HG03135 (cell line): ENCODE measurements at regions not wholly inside any gene's neighbourhood (a gene's known extent, or its start where the extent isn't known, plus 50 kb on each side); places are given as distances from the start of the nearest gene placed in this dataset.
"Not testable (repeated sequence)": the region's sequence is repeated elsewhere in the genome, so short reads cannot be mapped to it uniquely, and the experiment has no call there.

Experiments used
- ATAC-seq: cut with Tn5 transposase; IDR thresholded peaks from one replicate; pipeline ENCODE4 v1.9.1; 2021; ENCODE audit warnings: mild to moderate bottlenecking, moderate library complexity; ENCODE audit not compliant: unreplicated experiment

DNA sequence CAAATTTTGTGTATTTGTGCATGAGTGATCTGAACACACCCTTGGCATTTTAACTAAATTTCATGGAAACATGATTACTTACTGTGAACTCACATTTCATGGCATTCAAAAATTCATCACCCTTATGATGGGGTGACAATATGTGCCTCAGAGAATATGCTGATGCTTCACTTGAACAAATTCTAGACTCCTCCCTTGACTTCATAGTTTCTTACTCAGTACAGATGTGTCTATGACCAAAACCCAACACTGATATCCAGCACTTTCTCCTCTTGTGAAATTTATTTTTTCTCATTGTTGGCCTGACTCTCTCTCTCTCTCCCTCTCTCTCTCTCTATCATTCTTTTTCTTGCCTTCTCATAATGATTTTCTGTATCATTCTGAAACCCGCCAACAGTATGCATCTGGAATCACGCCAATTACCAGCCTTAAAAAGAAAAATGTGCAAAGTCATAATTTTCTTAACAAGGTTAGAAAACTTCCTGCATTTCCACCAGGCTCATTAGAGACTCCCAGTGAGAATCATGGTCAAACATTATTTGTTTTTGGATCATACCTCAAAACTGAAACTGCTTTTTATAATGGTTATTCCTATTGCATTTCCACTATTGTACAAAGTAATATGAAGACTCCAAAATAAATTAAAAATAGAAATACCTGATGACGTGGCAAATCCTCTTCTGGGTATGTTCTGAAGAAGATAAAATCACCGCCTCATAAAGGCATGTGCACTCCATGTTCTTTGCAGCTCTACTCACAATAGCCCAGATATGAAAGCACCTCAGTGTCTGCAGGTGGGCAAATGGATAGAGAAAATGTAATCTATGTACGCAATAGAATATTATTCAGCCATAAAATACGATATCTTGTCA is 722.2 kb downstream of the TMEM121 start:
- no peak for ATAC-seq

DNA sequence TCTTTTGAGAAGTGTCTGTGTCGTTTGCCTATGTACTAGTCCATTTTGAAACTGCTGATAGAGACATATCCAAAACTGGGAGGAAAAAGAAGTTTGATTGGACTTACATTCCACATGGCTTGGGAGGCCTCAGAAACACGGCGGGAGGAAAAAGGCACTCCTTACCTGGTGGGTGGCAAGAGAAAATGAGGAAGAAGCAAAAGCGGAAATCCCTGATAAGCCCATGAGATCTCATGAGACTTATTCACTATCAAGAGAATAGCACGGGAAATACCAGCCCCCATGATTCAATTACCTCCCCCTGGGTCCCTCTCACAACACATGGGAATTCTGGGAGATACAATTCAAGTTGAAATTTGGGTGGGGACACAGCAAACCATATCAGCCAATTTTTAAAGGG is 727.6 kb downstream of the TMEM121 start:
- ATAC-seq = not testable (repeated sequence)

DNA sequence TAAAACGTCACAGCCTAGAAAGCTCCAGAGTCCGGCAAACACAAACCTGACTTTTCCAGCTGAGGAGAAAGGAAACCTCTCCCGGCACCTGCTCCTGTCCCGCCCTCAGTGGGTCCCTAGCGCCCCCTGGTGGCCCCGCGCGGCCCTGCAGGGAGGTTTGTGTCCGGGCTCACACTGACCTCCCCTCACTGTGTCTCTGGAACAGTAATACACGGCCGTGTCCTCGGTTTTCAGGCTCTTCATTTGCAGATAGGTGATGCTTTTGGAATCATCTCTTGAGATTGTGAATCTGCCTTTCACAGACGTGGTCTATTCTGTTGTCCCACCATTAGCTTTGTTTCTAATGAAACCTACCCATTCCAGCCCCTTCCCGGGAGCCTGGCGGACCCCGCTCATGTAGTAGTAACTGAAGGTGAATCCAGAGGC is 731.2 kb downstream of the TMEM121 start:
- not testable (repeated sequence) for ATAC-seq

DNA sequence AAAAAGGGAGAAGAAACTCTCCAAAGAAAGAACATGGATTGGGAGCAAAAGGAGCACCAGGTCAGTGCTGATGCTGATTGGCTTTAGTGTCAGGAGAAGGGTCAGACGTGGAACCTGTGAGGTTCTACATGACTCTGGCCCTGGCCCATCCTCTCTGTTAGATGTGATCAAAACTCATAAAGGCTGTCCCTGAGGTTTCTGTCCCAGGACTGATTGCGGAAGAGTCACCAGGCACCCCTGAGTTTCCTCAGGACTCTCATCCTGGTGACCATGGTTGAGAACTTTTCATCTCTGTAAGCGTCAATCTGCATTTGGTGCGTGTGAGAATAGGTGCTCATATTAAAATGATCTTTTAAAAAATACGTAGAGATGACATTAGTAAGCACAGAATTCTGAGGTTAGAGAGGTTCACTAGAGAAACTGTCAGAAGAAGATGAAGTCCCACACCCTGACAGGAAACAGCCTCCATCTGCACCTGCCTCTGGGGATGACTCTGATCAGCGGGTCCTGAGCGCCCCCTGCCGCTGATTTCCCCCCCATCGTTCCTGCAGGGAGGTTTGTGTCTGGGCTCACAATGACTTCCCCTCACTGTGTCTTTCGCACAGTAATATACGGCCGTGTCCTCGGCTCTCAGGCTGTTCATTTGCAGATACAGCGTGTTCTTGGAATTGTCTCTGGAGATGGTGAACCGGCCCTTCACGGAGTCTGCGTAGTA is 741.8 kb downstream of the TMEM121 start:
- ATAC-seq = no peak

DNA sequence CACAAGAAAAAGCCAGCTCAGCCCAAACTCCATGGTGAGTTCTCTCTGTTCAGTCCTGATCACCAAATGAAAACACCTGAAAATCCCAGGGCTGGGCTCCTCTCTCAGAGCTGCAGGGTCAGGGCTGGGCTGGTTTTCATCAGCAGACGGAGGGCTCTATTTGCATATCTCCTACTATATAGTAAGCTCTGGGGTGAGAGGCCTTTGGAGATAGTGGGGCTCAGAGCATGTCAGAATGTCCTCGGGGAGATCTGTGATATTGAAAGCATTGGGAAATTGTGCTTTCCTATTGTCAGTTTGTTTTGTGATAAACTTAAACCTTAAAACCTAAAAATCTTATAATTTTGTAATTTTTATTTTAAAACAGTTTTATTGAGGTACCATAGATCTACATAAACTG is 742.6 kb downstream of the TMEM121 start:
- ATAC-seq = no peak

DNA sequence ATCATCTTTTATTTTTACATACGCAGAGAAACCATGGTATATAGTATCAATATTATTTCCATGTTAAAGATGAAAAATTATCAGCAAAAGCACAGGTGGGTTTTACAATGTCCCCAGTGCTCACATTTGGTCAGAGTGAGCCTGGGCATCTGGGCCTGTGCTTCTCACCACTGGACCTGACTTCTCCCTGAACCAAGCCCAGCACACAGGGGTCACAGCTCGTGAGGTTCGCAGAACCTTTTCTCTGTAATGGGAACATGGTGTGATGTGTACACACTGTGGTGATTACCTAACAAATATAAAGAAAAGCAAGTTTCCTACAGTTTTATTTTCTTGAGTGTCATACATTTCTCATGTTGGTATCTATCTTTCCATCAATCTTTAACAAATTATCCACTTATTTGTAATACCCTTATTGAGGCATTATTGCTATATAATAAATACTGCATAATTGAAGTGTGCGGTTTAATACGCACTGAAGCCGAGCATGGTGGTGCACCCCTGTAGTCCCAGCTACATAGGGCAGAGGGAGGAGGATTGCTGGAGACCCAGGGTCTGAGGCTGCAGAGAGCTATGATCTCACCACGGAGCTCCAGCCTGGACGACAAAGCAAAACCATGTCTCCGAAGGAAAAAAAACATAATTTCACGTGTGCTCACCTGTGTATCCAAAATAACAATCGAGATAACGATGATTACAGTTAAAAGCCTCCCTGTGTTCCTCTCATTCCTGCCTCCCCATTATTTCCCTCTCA is 743.2 kb downstream of the TMEM121 start:
- no peak for ATAC-seq

DNA sequence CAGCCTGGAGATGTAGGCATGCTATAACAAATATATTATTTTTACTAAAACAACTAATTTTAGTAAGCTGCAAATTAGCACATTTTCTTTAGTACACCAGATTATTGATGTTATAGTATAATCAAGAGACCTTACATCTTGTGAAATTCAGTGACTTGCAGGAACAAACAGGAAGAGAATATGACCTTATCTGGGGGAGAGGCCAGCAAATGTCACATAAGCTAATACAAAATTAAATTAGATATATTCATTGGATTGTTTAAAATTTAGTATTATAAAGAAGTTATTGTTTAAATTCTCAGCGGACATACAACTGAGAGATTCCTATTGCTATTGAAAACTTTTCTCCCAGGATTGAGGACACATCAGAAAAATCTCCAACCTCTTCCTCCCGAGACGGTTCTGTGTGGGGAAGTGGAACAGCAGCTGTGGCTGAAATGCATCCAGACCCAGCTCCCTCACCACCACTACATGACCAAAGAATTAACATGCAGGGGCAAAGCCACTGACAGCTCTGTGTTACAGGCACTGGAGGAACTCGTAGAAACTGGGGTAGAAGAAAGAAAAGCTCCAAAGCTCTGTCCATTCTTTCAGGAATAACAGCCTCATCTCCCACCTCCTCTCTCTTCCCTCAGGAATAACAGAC is 744.2 kb downstream of the TMEM121 start:
- not testable (repeated sequence) for ATAC-seq

DNA sequence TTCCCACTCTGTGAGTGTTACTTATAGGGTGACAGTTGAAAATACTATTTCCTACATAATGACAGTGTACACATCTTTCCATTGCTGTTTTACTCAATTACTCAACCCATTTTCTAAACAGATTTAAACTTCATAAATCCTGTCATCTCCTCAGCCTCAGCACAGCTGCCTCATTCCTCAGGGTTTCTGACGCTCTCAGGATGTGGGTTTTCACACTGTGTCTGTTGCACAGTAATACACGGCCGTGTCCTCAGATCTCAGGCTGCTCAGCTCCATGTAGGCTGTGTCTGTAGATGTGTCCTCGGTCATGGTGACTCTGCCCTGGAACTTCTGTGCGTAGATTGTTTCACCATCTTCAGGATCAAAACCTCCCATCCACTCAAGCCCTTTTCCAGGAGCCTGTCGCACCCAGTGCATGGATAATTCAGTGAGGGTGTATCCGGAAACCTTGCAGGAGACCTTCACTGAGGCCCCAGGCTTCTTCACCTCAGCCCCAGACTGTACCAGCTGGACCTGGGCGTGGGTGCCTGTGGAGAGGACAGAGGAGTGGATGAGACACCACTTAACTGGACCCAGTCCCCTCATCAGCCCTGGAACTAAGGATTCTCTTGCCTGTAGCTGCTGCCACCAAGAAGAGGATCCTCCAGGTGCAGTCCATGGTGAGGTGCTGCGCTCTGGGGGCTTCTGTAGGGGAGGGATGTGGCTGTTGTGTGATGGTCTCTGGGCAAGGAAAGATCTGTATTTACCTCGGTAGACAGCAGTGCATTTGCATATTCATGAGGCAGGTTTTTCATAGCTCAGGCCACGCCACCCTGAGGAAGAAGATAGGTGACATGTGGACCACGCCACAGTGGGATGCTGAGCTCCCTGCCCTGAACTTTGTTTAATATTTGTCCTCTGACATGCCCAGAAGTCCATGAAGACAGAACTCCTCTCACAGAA is 750.2 kb downstream of the TMEM121 start:
- ATAC-seq = no peak

DNA sequence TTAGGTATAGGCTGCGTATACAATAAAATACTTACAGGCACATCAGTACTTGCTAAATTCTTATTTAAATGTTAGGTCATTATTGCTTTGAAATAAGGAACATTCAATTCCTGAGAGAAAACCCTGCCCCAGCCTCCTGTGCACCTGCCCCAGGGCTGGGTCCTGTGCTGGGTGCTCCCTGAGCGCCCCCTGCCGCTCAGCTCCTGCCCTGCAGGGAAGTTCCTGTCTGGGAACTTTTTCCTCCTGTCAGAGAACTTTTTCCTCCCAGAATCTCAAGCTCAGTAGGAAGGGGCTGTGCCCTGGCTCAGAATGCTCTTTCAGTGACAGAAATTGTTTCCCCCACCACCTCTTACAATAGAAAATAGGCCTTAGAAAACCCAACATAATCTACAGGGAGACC is 751.1 kb downstream of the TMEM121 start:
- no peak for ATAC-seq

DNA sequence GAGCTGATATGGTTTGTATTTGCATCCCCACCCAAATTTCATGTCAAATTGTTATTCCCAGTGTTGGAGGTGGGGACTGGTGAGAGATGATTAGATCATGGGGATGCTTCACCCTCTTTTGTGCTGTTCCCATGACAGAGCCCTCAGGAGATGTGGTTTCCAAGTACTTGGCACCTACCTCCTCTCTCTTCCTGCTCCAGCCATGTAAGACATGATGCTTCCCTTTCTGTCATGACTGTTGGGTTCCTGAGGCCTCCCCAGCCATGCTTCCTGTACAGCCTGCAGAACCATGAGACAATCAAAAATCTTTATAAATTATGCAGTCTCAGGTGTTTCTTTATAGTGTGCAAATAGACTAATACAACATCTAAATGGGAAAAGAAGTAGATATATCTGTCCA is 754.5 kb downstream of the TMEM121 start:
- ATAC-seq = no peak

DNA sequence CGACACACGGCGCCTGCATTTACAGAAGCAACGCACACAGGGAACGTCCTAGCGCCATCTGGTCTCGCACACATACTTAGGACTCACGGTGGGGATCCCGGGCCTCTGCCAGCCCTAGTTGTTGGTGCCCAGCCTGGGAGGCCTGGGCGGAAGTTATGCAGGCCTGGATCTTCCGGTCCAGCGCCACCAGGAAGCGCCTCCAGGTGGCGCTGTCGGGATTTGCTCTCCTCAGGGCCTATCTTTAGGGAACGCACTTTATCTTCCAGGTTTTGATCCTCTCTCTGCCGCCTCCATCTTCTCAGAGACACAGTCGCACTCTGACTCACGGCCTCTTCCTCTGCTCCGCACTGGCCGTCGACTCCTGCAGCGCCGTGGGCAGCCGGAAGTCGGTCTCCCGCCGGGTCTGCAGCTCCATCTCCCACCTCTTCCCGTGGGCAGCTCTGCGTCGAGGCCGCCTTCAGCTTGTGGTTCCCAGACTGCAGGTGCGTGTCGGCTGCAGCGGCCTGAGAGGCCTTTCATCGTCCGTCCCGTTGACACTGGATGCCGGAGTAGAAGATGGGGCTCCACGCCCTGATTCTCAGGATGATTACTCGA is 760.4 kb downstream of the TMEM121 start:
- no peak for ATAC-seq

DNA sequence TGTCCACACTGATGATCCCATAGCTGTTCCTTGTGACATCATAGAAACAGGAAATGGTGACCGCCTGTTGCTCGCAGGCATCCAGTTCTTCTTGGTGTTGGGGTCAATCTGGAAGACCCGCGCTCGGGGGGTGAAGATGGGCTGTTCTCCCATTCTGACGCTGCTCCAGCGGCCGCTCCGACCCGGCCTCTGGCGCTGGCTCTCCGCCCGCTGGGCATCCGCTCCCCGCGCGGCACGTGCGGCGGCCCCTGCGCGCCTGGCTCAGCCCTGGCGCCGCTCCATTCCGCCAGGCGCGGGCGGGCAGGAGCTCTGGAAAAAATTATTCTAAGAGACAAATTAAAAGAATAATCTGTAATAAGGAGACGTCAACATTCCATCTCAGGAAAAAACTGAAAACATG is 761.1 kb downstream of the TMEM121 start:
- ATAC-seq = no peak

DNA sequence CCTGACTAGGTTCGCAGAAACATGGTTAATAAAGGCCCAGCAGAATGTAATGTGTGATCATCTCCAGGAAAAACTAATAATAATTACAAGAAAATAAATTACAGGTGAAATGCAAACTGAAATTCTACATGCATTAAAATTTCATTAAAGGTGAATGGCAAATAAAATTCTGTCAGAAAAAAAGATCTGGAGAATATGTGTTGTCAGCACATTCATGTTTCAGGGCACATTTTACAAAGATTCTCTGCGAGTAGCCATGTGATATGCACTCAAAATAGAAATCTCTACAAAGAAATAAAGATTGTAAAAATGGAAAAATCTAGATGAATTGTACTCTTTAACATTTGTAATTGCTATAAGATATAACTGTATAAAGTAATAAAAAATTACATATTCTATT is 765.2 kb downstream of the TMEM121 start:
- no peak for ATAC-seq

DNA sequence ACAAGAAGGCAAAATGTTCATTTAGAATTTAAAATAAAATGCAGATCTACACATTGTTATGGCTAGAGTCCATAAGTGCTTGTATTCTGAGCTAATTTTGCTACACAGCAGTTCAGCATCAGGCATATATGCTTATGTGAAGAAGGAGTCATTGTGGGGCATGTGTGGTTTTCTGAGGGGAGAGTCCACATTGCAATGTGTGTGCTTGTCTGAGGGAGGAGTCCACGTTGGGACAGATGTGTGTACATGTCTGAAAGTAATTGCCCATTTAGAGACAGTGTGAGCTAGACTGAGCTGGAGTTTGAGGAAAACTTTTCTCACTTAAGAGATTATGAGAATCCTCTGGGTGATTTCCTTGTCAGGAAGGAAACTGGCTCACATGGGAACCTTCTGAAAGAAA is 767.9 kb downstream of the TMEM121 start:
- no peak for ATAC-seq

DNA sequence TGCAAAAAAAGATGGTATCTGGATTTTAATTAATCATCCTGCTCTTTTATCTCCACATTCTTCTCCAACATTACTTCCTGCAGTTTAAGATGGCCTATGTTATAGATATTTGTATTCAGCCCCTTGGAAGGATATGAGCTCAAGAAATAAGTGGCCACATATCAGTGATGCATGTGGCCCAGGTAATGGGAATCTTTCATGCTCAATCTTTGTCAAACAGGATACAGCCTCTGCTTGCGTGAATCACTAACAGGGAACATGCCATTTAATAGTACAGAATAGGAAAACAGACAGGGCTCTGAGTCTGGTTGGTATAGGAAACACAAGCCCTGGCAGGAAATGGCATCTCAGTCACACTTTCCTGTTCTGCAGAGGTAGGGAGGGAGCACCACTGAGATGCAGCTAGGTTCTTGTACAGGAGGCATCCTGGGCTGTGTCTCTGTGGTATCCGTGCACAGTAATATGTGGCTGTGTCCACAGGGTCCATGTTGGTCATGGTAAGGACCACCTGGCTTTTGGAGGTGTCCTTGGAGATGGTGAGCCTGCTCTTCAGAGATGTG is 774.6 kb downstream of the TMEM121 start:
- not testable (repeated sequence) for ATAC-seq

DNA sequence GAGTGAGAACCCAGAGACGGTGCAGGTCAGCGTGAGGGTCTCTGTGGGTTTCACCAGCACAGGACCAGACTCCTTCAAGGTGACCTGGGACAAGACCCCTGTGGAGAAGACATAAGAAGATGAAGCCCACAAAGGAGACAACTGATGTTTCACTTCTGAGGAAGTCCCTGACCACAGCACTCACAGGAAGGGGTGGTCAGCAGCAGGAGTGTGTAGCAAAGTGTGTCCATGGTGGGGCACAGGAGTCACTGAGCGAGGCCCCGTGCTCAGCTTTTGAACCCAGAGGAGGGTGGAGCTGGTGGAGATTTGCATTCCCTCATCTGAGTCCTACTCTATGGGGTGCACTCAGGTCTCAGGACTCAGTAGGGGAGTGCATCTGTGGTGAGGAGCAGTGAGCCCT is 775.2 kb downstream of the TMEM121 start:
- ATAC-seq = not testable (repeated sequence)

DNA sequence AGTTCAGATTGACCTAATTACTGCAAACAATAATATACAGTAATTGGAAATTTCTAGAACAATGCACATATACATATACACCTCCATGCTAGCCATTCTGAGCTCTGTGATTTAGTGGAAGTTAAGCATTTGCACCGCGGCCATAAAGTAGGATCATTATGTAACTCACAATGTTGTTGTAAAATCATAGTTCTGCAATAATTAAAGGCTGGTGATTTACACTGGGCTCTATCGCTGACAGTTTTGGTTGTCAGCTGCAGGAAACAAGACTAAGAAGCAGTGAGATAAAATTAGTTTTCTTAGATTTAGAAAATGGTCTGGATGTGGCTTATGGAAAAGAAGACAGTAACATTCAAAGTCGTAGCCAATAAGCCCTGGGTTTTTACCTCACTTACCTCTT is 776.3 kb downstream of the TMEM121 start:
- no peak for ATAC-seq

DNA sequence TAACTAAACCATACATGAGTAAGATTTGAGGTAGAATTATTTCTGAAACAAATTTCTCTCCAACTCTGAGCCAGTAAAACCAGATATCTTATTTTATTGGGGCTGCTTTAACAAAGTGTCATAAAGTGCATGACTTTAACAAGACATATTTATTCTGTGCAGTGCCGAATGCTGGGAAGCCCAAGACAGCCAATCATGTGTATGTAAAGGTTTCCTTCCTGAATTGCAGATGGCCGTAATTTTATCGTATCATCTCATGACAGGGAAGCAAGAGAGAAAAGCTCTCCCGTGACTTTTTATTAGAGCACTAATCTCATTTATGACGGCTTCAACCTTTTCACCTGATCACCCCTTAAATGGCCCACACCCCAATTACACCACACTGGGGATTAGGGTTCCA is 777.9 kb downstream of the TMEM121 start:
- ATAC-seq = no peak

DNA sequence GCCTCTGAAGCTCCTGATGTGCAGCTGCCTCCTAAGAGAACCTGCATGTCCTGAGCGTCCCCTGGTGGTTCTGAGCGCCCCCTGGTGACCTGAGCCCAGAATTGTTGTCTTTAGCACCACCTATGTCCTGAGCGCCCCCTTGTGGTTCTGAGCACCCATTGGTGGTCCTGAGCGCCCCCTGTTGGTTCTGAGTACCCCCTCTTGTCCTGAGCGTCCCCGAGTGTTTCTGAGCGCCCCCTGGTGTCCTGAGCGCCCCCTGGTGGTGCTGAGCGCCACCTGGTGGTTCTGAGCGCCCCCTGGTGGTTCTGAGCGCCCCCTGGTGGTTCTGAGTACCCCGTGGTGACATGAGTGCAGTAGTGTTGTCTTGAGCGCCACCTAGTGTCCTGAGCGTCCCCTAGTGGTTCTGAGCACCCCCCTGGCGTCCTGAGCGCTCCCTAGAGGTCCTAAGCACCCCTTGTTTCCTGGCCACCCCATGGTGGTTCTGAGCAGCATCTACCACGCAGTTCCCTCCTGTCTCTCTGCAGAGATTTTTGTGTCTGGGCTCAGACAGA is 782.5 kb downstream of the TMEM121 start:
- peak; percentile 85 for ATAC-seq
